Prostate gland (tissue), 2 donors: ENCODE measurements at regions not wholly inside any gene's neighbourhood (a gene's known extent, or its start where the extent isn't known, plus 50 kb on each side); places are given as distances from the start of the nearest gene placed in this dataset.

Experiments
- CTCF ChIP-seq, 4 experiments: fragments of 200-600 bp in 2 of 4; fragments of 450-650 bp in 2 of 4; sonication (generic) in 2 of 4; IDR thresholded peaks; 1 replicate in 3 of 4; 2 replicates in 1 of 4; pipeline ENCODE4 v1.5.1; 2016 to 2019; ENCODE audit warnings: antibody characterized with exemption in 4 of 4, mild to moderate bottlenecking in 2 of 4, moderate library complexity in 2 of 4
- POLR2A ChIP-seq: fragments of 450-650 bp; IDR thresholded peaks from one replicate; pipeline ENCODE4 v1.6.1; 2016; ENCODE audit warnings: antibody characterized with exemption, mild to moderate bottlenecking

DNA sequence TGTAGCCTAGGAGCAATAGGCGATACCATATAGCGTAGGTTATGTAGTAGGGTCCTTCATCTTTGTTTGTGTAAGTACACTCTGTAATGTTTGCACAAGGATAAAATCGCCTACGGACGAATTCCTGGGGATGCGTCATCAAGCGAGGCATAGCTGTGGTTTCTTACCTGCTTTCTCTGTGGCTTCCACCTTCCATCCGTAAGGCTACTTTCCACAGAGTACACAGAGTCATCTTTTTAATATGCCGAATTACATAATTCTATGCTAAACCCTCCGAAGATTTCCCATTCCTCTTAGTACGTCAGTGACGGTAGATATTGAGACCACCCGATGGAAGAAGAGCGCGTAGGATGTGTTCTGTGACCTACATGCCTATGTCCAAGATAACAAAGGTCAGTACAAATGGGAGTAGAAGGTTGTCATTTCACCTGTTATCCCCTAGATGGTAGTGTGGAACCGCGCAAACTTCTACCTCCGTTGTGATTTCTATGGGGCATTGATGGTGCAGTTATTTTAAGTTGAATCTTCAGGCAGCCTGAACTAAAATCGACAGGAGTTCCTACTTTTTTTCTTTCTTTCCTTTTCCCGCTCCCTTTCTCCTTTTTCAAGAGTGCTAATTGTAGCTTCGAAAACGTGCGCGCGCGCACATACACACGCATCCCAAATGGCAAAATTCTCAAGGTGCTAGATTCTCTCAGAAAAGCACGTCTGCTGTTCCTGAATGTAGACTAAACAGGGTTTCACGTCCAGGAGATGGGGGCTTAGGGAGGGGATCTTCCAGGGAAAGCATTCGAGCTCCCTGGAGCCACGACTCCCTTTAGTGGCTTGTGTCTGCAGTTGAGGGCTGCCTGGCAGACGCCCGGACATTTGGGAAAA, 111.7 kb upstream of the MBL2 start:
- TF ChIP-seq CTCF (IDR thresholded peaks at IDR 0.05) (peak in 3 of 4 experiments; percentile 47 to 79 (median 72)), POLR2A (no peak)
